Esophagus mucosa (tissue), 1 donor: ENCODE measurements at regions not wholly inside any gene's neighbourhood (a gene's known extent, or its start where the extent isn't known, plus 50 kb on each side); places are given as distances from the start of the nearest gene placed in this dataset.
A peak's percentile ranks its signal among the peaks of the same experiment; 100 is the strongest.

ENCODE experiments used
- ATAC-seq: fragments of 200-7000 bp; cut with Tn5 transposase; one replicate; pipeline ENCODE4 v1.9.1; 2020
- donor health status: DM: yes; HTN: yes; CAD: no.

GRCh38 chr13:24050796-24051715 lies 109.5 kb upstream of the SPATA13 start:
- ATAC-seq: no peak

- ATAC-seq: no peak
Observed at GRCh38 chr13:24052547-24053518, 107.7 kb upstream of the SPATA13 start.

GRCh38 chr13:24053519-24054251 lies 106.8 kb upstream of the SPATA13 start:
- peak; percentile 85 for ATAC-seq

GRCh38 chr13:24056616-24057137 lies 103.8 kb upstream of the SPATA13 start:
- no peak for ATAC-seq

GRCh38 chr13:24060993-24061392 lies 99.5 kb upstream of the SPATA13 start:
- ATAC-seq: no peak

GRCh38 chr13:24063281-24063877 lies 97.1 kb upstream of the SPATA13 start:
- no peak for ATAC-seq

- ATAC-seq: no peak
Observed at GRCh38 chr13:24064371-24064770, 96.1 kb upstream of the SPATA13 start.

GRCh38 chr13:24065176-24065575 lies 95.3 kb upstream of the SPATA13 start:
- no peak for ATAC-seq

GRCh38 chr13:24066405-24067295 lies 93.9 kb upstream of the SPATA13 start:
- no peak for ATAC-seq

- ATAC-seq: no peak
Observed at GRCh38 chr13:24068472-24068871, 92.0 kb upstream of the SPATA13 start.

GRCh38 chr13:24071016-24071415 lies 89.5 kb upstream of the SPATA13 start:
- ATAC-seq: peak; percentile 18

- peak; percentile 88 for ATAC-seq
Observed at GRCh38 chr13:24071423-24072075, 89.0 kb upstream of the SPATA13 start.

- no peak for ATAC-seq
Observed at GRCh38 chr13:24073657-24074056, 86.9 kb upstream of the SPATA13 start.

- ATAC-seq: no peak
Observed at GRCh38 chr13:24074678-24075077, 85.8 kb upstream of the SPATA13 start.

GRCh38 chr13:24075137-24075975 lies 85.2 kb upstream of the SPATA13 start:
- ATAC-seq: no peak

- ATAC-seq: no peak
Observed at GRCh38 chr13:24076109-24076508, 84.4 kb upstream of the SPATA13 start.

GRCh38 chr13:24076636-24077035 lies 83.9 kb upstream of the SPATA13 start:
- ATAC-seq: no peak

- ATAC-seq: no peak
Observed at GRCh38 chr13:24080134-24080533, 80.4 kb upstream of the SPATA13 start.

GRCh38 chr13:24081387-24081786 lies 79.1 kb upstream of the SPATA13 start:
- ATAC-seq: no peak
